ENCODE measurements at regions not wholly inside any gene's neighbourhood (a gene's known extent, or its start where the extent isn't known, plus 50 kb on each side); places are given as distances from the start of the nearest gene placed in this dataset.

DNA sequence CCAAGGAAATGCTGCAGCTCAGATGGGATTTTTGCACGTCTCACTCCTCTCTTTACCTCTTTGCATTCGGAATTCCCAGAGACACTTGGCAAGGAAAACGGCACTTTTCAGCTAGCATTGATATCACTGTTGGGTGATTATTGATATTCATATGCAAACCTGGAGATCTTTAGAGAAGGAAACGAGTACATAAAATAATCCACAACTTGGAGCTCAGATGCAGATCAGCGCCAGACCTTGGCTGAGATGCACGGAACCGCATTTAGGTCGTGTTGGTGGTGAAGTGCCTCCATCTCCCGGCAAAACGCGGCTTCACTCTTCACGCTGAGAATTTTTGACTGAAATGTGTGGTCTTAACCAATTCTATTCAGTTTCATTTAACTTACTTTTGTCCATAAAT lies 77.2 kb upstream of the ARHGEF7 start:
- no peak for DNase-seq

- no peak for DNase-seq
These were observed 78.4 kb upstream of the ARHGEF7 start for GRCh38 chr13:111036665-111037064.

GRCh38 chr13:111035861-111036260 lies 79.2 kb upstream of the ARHGEF7 start:
- DNase-seq, result no peak

DNA sequence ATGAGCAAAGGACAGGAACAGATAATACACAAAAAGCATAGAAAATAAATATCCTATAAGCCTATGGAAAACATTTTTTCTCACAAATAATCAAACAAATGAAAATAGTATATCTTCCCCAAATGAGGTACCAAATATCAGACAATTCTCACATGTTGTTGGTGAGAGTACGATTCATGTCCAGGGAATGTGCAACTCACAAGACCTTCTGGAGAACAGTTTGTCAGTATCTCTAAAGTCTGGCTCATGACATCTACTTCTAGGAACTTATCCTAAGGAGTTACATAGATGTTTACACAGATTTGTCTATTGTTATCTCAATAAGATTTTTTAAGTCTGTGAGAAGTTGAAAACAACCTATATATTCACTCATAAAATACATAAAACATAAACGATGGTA lies 80.3 kb upstream of the ARHGEF7 start:
- DNase-seq, result no peak

DNA sequence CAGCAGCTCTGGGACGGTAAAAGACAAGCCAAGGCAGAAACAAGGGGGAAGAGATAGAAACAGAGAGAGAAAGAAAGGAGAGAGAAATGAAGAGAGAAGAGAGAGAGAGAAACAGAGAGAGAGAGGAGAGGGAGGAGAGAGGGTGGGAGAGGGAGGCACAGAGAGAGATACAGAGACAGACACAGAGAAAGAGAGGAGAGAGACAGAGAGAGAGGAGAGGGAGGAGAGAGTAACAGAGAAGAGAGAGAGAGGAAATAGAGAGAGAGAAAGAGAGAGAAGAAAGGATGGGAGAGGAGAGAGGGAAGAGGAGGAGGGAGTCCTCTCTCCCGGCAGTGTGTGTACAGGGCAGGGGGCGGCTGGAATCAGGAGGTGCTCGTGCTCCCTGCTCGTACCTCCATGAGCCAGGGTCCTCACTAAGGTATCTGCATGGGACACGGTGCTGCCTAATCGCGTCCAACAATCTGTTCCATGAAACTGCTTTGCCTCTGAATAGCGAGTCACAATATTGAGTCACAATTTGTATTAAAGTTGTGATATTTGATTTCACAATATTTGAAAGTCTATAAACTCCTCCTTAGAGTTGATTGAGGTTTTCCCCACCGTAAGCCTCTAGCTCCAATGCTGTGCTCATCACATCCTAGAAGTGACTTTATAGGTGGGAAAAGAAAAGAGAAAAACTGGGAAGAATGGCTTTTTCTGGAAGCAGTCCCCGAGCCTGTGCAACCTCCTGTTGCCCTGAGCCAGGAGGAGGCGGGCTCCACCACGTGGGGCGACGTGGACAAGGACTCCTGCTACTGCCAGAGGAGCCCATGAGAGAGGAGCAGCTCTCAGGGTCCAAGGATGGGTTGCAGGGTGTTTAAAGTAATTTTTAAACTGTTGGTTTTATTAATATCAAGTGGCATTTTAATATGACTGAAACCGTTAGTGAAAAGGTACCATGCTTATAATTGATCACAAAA lies 81.7 kb upstream of the ARHGEF7 start:
- DNase-seq, result no peak

- DNase-seq, result no peak
These were observed 83.6 kb upstream of the ARHGEF7 start for GRCh38 chr13:111031531-111031961.

- no peak for DNase-seq
These were observed 85.0 kb upstream of the ARHGEF7 start for GRCh38 chr13:111029957-111030609.

- DNase-seq, result no peak
These were observed 87.4 kb upstream of the ARHGEF7 start for GRCh38 chr13:111027458-111028439.

DNA sequence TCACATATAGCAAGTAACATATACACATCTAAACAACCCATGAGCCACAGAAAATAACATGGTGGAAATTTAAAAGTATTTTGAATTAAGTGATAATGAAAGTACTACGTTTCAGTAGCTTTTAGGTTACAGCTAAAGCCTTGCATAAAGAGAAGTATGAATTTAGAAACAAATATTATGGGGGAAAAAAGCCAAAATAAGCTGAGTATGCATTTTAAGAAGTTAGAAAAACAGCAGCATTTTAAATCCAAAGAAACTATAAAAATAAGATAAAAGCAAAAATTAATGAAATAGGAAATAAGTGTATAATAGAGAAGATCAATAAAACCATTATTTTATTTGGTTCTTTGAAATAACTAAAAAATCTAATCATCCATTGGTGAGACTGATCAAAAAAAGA lies 89.8 kb upstream of the ARHGEF7 start:
- DNase-seq, result no peak

DNA sequence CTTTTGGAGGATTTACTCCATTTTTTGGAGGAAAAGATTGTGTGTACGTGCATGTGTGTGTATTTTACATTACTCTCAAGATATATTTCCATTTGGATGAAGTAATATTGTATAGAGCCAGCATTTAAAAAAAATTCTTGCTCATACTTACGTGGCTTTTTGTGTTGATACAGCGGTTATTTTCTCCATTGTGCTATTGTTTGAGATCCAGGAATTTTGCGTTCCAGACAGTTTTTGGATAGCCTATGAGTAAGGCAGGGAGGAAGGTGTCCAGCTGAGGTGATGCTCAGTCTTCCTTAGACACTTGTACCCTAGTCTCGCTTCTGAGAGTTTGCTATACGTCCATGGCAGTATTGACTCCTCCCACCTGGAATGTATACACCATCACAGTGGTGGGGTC lies 92.2 kb upstream of the ARHGEF7 start:
- DNase-seq, result no peak

DNA sequence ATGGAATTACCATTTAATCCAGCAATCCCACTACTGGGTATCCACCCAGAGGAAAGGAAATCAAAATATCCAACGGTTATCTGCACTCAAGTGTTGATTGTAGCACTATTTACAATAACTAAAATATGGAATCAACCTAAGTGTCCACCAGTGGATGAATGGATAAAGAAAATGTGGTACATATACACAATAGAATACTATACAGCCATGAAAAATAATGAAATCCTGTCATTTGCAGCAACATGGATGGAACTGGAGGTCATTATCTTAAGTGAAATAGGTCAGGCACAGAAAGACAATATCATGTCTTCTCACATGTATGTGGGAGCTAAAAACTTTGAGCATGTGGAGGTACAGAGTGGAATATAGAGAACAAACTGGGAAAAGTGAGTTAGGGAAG lies 92.9 kb upstream of the ARHGEF7 start:
- DNase-seq, result no peak

DNA sequence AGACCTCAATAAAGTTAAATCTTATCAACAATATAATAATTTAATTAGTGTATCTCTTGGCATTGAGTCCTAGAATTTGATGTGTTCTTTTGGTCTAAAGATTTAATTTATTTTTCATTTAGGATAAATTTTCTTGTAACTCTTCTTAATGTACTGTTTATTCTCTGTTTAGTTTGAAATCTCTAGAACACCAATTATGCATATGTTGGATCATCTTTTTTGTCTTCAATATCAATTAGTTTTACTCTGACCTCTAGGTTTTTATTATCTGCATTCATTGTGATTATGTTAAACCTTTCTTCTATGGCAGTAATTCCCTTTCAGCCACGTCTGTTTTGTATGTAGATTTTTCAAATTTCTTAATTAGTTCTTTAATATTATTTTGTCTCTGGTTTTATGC lies 93.8 kb upstream of the ARHGEF7 start:
- DNase-seq, result no peak

GRCh38 chr13:111020546-111020945 lies 94.6 kb upstream of the ARHGEF7 start:
- no peak for DNase-seq

GRCh38 chr13:111020021-111020420 lies 95.1 kb upstream of the ARHGEF7 start:
- no peak for DNase-seq

- no peak for DNase-seq
These were observed 97.2 kb upstream of the ARHGEF7 start for GRCh38 chr13:111017755-111018459.

DNA sequence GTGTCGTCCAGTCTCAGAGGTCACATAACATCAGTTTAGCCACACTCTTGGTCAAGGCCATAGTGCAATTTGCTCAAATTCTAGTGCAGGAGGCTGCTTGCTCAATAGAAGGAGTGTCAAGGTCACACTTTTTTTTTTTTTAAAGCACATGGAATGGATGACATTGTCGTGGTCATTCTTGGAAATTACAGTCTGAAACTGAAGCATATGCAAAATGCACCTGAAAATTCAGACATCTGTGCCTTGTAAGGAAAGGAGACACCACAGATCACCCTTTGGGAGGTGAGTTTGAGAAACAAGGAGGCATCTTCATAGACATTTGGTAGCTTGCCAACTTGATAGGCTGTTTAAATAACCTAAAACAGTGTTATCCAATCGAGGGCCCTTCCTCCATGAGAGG lies 98.3 kb upstream of the ANKRD10 start:
- no peak for DNase-seq

DNA sequence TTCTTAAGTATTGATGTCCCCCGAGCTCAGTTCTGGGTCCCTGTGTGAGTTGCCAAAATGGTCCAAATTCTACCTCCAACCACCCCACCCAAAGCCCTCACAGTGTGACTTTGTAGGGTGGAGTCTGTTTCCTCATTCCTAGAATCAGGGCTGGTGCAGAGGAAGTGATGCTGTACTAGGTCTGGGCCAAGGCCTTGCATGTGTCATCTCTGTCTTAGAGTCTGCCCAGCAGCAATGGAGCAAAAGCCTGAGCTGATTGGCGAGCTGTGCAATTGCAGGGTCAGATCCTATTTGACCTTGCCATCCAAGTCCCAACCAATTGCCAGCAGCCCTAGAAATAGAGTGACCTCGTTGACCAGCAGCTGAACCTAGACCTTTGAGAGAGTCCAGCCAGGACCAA lies 97.0 kb upstream of the ANKRD10 start:
- no peak for DNase-seq

GRCh38 chr13:111008351-111008750 lies 93.5 kb upstream of the ANKRD10 start:
- DNase-seq, result no peak

DNA sequence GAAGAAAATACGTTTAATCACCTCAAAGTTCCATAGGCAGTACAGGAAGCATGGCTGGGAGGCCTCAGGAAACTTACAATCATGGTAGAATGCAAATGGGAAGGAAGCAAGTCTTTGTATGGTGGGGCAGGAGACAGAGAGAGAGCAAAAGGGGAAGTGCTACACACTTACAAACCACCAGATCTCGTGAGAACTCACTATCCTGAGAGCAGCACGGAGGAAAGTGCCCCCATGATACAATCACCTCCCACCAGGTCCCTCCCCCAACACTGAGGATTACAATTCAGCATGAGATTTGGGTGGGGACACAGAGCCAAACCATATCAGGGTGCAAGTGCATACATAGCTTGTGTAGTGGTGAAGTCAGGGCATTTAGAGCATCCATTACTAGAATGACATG lies 92.3 kb upstream of the ANKRD10 start:
- no peak for DNase-seq

GRCh38 chr13:111006506-111007031 lies 91.7 kb upstream of the ANKRD10 start:
- DNase-seq, result no peak

- no peak for DNase-seq
These were observed 91.1 kb upstream of the ANKRD10 start for GRCh38 chr13:111005808-111006505.

Measured in stimulated activated CD4-positive, alpha-beta T cell treated with anti-CD3 and anti-CD28 coated beads, Interleukin-12 subunit alpha, Interleukin-12 subunit beta, amount 100 ng/mL, for 4 hours (primary cell).